D721Med (cell line): ENCODE measurements at regions not wholly inside any gene's neighbourhood (a gene's known extent, or its start where the extent isn't known, plus 50 kb on each side); places are given as distances from the start of the nearest gene placed in this dataset.
"Not testable (repeated sequence)": the region's sequence is repeated elsewhere in the genome, so short reads cannot be mapped to it uniquely, and the experiment has no call there.

Experiments used
- DNase-seq: peaks from one replicate; pipeline ENCODE4 v3.0.0; 2011; ENCODE audit warnings: low spot score; ENCODE audit not compliant: insufficient read length
- FAIRE-seq: peaks from 2 replicates; lab custom pipeline; 2011; peaks lifted over from hg19 to GRCh38; lab: Jason Lieb, UNC
- CTCF ChIP-seq: IDR thresholded peaks from 2 replicates; pipeline ENCODE4 v1.5.1; 2012; ENCODE audit warnings: mild to moderate bottlenecking, control low read depth; ENCODE audit not compliant: insufficient read depth; ENCODE audit errors: missing control alignments

- TF ChIP-seq CTCF: no peak
- no peak for FAIRE-seq
- DNase-seq: no peak
Measured at GRCh38 chr6:139983555-139984276, 609.3 kb upstream of the CITED2 start.

- DNase-seq (no peak), FAIRE-seq (no peak)
- TF ChIP-seq CTCF: no peak
Measured at GRCh38 chr6:139982652-139983295, 608.3 kb upstream of the CITED2 start.

- DNase-seq: no peak
- FAIRE-seq: no peak
- TF ChIP-seq CTCF: no peak
Measured at GRCh38 chr6:139982195-139982594, 607.7 kb upstream of the CITED2 start.

- no peak for TF ChIP-seq CTCF
Measured at GRCh38 chr6:139981768-139982181, 607.3 kb upstream of the CITED2 start.

GRCh38 chr6:139981066-139981624 is 606.7 kb upstream of the CITED2 start:
- TF ChIP-seq CTCF: no peak
- no peak for DNase-seq
- no peak for FAIRE-seq

More at GRCh38 chr6:139981768-139982181, 607.3 kb upstream of the CITED2 start:
- FAIRE-seq: no peak
- DNase-seq: no peak

- FAIRE-seq, DNase-seq: not testable (repeated sequence)
Measured at GRCh38 chr6:139980631-139981030, 606.2 kb upstream of the CITED2 start.

- DNase-seq (no peak), FAIRE-seq (no peak)
- TF ChIP-seq CTCF: no peak
Measured at GRCh38 chr6:139979021-139979725, 604.7 kb upstream of the CITED2 start.
